GM10248 (cell line): ENCODE measurements at regions not wholly inside any gene's neighbourhood (a gene's known extent, or its start where the extent isn't known, plus 50 kb on each side); places are given as distances from the start of the nearest gene placed in this dataset.
"Not testable (repeated sequence)": the region's sequence is repeated elsewhere in the genome, so short reads cannot be mapped to it uniquely, and the experiment has no call there.

Source experiments
- CTCF ChIA-PET: fragments of 300-600 bp; sonication (Branson Sonifier 250); formaldehyde crosslinking; extraction: SDS; loops from one replicate; lab custom pipeline; 2021; ENCODE audit warnings: antibody characterized with exemption; lab: Yijun Ruan, JAX
- POLR2A ChIA-PET: fragments of 350-650 bp; sonication (Branson Sonifier 250); formaldehyde crosslinking; extraction: SDS; loops from one replicate; lab custom pipeline; 2020; ENCODE audit warnings: antibody characterized with exemption; lab: Yijun Ruan, JAX
- DNase-seq: peaks from one replicate; pipeline ENCODE4 v3.0.0; 2012; ENCODE audit errors: extremely low spot score
- TF ChIP-seq, protein P1 (sequence below): IDR thresholded peaks from 2 replicates; pipeline ENCODE4 v1.5.1; 2012; ENCODE audit warnings: mild to moderate bottlenecking, low read depth; ENCODE audit errors: extremely low read depth, missing control alignments, control extremely low read depth

GRCh38 chr4:86511590-86511989 is 82.5 kb upstream of the PTPN13 start:
- no peak for DNase-seq
- ChIA-PET CTCF (interaction anchor here (0.9 to 11.1 kb wide), 2 partner anchors 14 kb away, joined by 4 to 109 read pairs; no protein-coding TSS in a partner anchor), POLR2A (no interaction called here)
- TF ChIP-seq, protein P1, sequence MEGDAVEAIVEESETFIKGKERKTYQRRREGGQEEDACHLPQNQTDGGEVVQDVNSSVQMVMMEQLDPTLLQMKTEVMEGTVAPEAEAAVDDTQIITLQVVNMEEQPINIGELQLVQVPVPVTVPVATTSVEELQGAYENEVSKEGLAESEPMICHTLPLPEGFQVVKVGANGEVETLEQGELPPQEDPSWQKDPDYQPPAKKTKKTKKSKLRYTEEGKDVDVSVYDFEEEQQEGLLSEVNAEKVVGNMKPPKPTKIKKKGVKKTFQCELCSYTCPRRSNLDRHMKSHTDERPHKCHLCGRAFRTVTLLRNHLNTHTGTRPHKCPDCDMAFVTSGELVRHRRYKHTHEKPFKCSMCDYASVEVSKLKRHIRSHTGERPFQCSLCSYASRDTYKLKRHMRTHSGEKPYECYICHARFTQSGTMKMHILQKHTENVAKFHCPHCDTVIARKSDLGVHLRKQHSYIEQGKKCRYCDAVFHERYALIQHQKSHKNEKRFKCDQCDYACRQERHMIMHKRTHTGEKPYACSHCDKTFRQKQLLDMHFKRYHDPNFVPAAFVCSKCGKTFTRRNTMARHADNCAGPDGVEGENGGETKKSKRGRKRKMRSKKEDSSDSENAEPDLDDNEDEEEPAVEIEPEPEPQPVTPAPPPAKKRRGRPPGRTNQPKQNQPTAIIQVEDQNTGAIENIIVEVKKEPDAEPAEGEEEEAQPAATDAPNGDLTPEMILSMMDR = no peak

GRCh38 chr4:86512631-86513030 is 81.5 kb upstream of the PTPN13 start:
- CTCF ChIA-PET = interaction anchor here (11.1 kb wide), 1 partner anchor 15 kb away, joined by 109 read pairs; no protein-coding TSS in a partner anchor
- POLR2A ChIA-PET = no interaction called here
- DNase-seq = no peak
- TF ChIP-seq, protein P1 = no peak

DNA sequence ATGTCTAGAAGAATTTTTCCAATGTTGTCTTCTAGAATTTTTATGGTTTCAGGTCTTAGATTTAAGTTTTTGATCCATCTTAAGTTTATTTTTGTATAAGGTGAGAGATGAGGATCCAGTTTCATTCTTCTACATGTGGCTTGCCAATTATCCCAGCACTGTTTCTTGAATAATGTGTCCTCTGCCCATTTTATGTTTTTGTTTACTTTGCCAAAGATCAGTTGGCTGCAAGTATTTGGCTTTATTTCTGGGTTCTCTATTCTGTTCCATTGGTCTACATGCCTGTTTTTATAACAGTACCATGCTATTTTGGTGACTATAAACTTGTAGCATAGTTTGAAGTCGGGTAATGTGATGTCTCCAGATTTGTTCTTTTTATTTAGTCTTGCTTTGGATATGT is 78.2 kb upstream of the PTPN13 start:
- POLR2A ChIA-PET, DNase-seq: not testable (repeated sequence)
- CTCF ChIA-PET = interaction anchor here (1.2 kb wide), 1 partner anchor 17 kb away, joined by 7 read pairs; no protein-coding TSS in a partner anchor

GRCh38 chr4:86521373-86521969 is 72.6 kb upstream of the PTPN13 start:
- no peak for DNase-seq
- ChIA-PET CTCF (interaction anchor here (0.8 to 4.1 kb wide), 11 partner anchors 10 to 379 kb away, joined by 3 to 51 read pairs (median 5); no protein-coding TSS in a partner anchor), POLR2A (no interaction called here)
- TF ChIP-seq, protein P1 = no peak

- CTCF ChIA-PET = interaction anchor here (0.7 to 4.1 kb wide), 10 partner anchors 9 to 379 kb away, joined by 3 to 51 read pairs (median 3); no protein-coding TSS in a partner anchor
- POLR2A ChIA-PET = interaction anchor here (0.5 kb wide), 1 partner anchor 790 kb away, joined by 4 read pairs; no protein-coding TSS in a partner anchor
- no peak for DNase-seq
- TF ChIP-seq, protein P1 = no peak
These were observed 71.8 kb upstream of the PTPN13 start for GRCh38 chr4:86522349-86522748.

GRCh38 chr4:86523333-86523732 is 70.8 kb upstream of the PTPN13 start:
- TF ChIP-seq, protein P1 = no peak
- POLR2A ChIA-PET = no interaction called here
- DNase-seq = no peak
- CTCF ChIA-PET = interaction anchor here (1.2 to 4.1 kb wide), 3 partner anchors 12 to 53 kb away, joined by 3 to 51 read pairs (median 5); no protein-coding TSS in a partner anchor

DNA sequence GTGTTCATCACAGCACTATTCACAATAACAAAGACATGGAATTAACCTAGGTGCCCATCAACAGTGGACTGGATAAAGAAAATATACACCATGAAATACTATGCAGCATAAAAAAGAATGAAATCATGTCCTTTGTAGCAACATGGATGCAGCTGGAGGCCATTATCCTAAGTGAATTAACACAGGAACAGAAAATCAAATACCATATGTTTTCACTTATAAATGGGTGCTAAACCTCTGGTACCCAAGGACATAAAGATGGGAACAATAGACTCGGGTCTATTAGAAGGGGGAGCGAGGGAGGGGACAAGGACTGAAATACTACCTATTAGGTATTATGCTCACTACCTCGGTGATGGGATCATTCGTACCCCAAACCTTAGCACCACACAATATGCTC is 66.4 kb upstream of the PTPN13 start:
- POLR2A ChIA-PET, DNase-seq: not testable (repeated sequence)
- CTCF ChIA-PET = interaction anchor here (3.1 kb wide), 1 partner anchor 32 kb away, joined by 11 read pairs; no protein-coding TSS in a partner anchor
